HG03469 (cell line): ENCODE measurements at regions not wholly inside any gene's neighbourhood (a gene's known extent, or its start where the extent isn't known, plus 50 kb on each side); places are given as distances from the start of the nearest gene placed in this dataset.

ENCODE experiments used
- ATAC-seq: cut with Tn5 transposase; IDR thresholded peaks from one replicate; pipeline ENCODE4 v1.9.1; 2021; ENCODE audit warnings: mild to moderate bottlenecking, moderate library complexity, moderate number of reproducible peaks; ENCODE audit not compliant: unreplicated experiment

GRCh38 chr5:20494706-20495105 lies 506.7 kb upstream of the CDH18 start:
- no peak for ATAC-seq

- no peak for ATAC-seq
These were observed 498.8 kb upstream of the CDH18 start for GRCh38 chr5:20486826-20487225.

GRCh38 chr5:20476016-20476415 lies 488.0 kb upstream of the CDH18 start:
- ATAC-seq = no peak

- no peak for ATAC-seq
These were observed 483.0 kb upstream of the CDH18 start for GRCh38 chr5:20470997-20471396.

- no peak for ATAC-seq
These were observed 481.8 kb upstream of the CDH18 start for GRCh38 chr5:20469792-20470191.

- ATAC-seq = no peak
These were observed 481.4 kb upstream of the CDH18 start for GRCh38 chr5:20469390-20469789.

- ATAC-seq = no peak
These were observed 478.5 kb upstream of the CDH18 start for GRCh38 chr5:20466512-20466911.

- no peak for ATAC-seq
These were observed 475.2 kb upstream of the CDH18 start for GRCh38 chr5:20463206-20463605.

GRCh38 chr5:20446121-20446520 lies 458.1 kb upstream of the CDH18 start:
- no peak for ATAC-seq

- no peak for ATAC-seq
These were observed 457.4 kb upstream of the CDH18 start for GRCh38 chr5:20445326-20445860.

GRCh38 chr5:20434786-20435185 lies 446.8 kb upstream of the CDH18 start:
- ATAC-seq = no peak

- no peak for ATAC-seq
These were observed 433.1 kb upstream of the CDH18 start for GRCh38 chr5:20420991-20421595.
